Testis (tissue), 2 donors: ENCODE measurements at regions not wholly inside any gene's neighbourhood (a gene's known extent, or its start where the extent isn't known, plus 50 kb on each side); places are given as distances from the start of the nearest gene placed in this dataset.

Experiments used
- CTCF ChIP-seq, 3 experiments: fragments of 450-650 bp in 2 of 3; fragments of 200-600 bp in 1 of 3; sonication (generic) in 1 of 3; IDR thresholded peaks; one replicate each; pipeline ENCODE4 v1.5.1; 2016 to 2019; ENCODE audit warnings: antibody characterized with exemption in 3 of 3, mild to moderate bottlenecking in 2 of 3, moderate library complexity in 1 of 3
- POLR2A ChIP-seq: fragments of 450-650 bp; IDR thresholded peaks from one replicate; pipeline ENCODE4 v1.6.1; 2017; ENCODE audit warnings: antibody characterized with exemption, mild to moderate bottlenecking, moderate library complexity

GRCh38 chr2:18961991-18962421 lies 372.6 kb upstream of the NT5C1B start:
- TF ChIP-seq CTCF (IDR thresholded peaks at IDR 0.05) (no peak), POLR2A (no peak)
